ENCODE measurements at regions not wholly inside any gene's neighbourhood (a gene's known extent, or its start where the extent isn't known, plus 50 kb on each side); places are given as distances from the start of the nearest gene placed in this dataset.

- Histone ChIP-seq H3K27ac (no peak overlapping the region), H3K36me3 (no peaks in the 10 kb centered on the region), H3K4me1 (peaks cover 0 to under 1% (median 0%) of the 10 kb centered on the region in 4 donors), H3K9me3 (no peaks in the 10 kb centered on the region), H3K27me3 (no peaks in the 10 kb centered on the region), H3K4me3 (no peak overlapping the region)
- no peak for DNase-seq (ENCODE audit: low spot score in 2 of 2)
- 89 to 92% methylated on average over 6 of the region's 6 CpGs for WGBS, 2 donors
- TF ChIP-seq CTCF (IDR thresholded peaks at IDR 0.05) (no peak), EP300 (IDR thresholded peaks at IDR 0.05) (no peak), POLR2A (IDR thresholded peaks at IDR 0.05) (no peak)
Measured at GRCh38 chr10:33027088-33027487, 69.1 kb upstream of the ITGB1 start.

GRCh38 chr10:33026422-33026821, 68.4 kb upstream of the ITGB1 start:
- Histone ChIP-seq H3K27ac (no peak overlapping the region), H3K9me3 (no peaks in the 10 kb centered on the region), H3K36me3 (no peaks in the 10 kb centered on the region), H3K4me1 (no peaks in the 10 kb centered on the region), H3K4me3 (no peak overlapping the region), H3K27me3 (no peaks in the 10 kb centered on the region)
- no peak for DNase-seq (ENCODE audit: low spot score in 2 of 2)
- no peak for TF ChIP-seq POLR2A (IDR thresholded peaks at IDR 0.05)
- TF ChIP-seq CTCF (IDR thresholded peaks at IDR 0.05), result no peak
- no peak for TF ChIP-seq EP300 (IDR thresholded peaks at IDR 0.05)
- WGBS, 2 donors, result 56 to 57% methylated on average over 3 of the region's 3 CpGs

- no peak for DNase-seq (ENCODE audit: low spot score in 2 of 2)
- H3K4me1 ChIP-seq, result no peaks in the 10 kb centered on the region
- H3K36me3 ChIP-seq, result no peaks in the 10 kb centered on the region
- H3K27me3 ChIP-seq, result no peaks in the 10 kb centered on the region
- no peaks in the 10 kb centered on the region for H3K9me3 ChIP-seq
- no peak overlapping the region for H3K27ac ChIP-seq
- WGBS, 2 donors, result 82 to 83% methylated on average over 4 of the region's 4 CpGs
- no peak overlapping the region for H3K4me3 ChIP-seq
- TF ChIP-seq POLR2A (IDR thresholded peaks at IDR 0.05) (no peak), EP300 (IDR thresholded peaks at IDR 0.05) (no peak), CTCF (IDR thresholded peaks at IDR 0.05) (no peak)
Measured at GRCh38 chr10:33025910-33026309, 67.9 kb upstream of the ITGB1 start.

GRCh38 chr10:33025039-33025438, 67.0 kb upstream of the ITGB1 start:
- no peaks in the 10 kb centered on the region for H3K27me3 ChIP-seq
- no peak overlapping the region for H3K27ac ChIP-seq
- no peaks in the 10 kb centered on the region for H3K36me3 ChIP-seq
- 80 to 86% methylated on average over 6 of the region's 6 CpGs for WGBS, 2 donors
- TF ChIP-seq CTCF (IDR thresholded peaks at IDR 0.05) (no peak), POLR2A (IDR thresholded peaks at IDR 0.05) (no peak), EP300 (IDR thresholded peaks at IDR 0.05) (no peak)
- no peak for DNase-seq (ENCODE audit: low spot score in 2 of 2)
- H3K4me3 ChIP-seq, result no peak overlapping the region
- no peaks in the 10 kb centered on the region for H3K9me3 ChIP-seq
- H3K4me1 ChIP-seq, result no peaks in the 10 kb centered on the region

GRCh38 chr10:33022691-33023090, 64.7 kb upstream of the ITGB1 start:
- Histone ChIP-seq H3K27ac (no peak overlapping the region), H3K4me1 (no peaks in the 10 kb centered on the region), H3K27me3 (no peaks in the 10 kb centered on the region), H3K9me3 (no peaks in the 10 kb centered on the region), H3K36me3 (no peaks in the 10 kb centered on the region), H3K4me3 (no peak overlapping the region)
- TF ChIP-seq POLR2A (IDR thresholded peaks at IDR 0.05) (no peak), EP300 (IDR thresholded peaks at IDR 0.05) (no peak), CTCF (IDR thresholded peaks at IDR 0.05) (no peak)
- 74 to 86% methylated on average over 3 of the region's 3 CpGs for whole genome bisulfite sequencing, 2 donors
- no peak for DNase-seq (ENCODE audit: low spot score in 2 of 2)
